ENCODE measurements at regions not wholly inside any gene's neighbourhood (a gene's known extent, or its start where the extent isn't known, plus 50 kb on each side); places are given as distances from the start of the nearest gene placed in this dataset.

DNA sequence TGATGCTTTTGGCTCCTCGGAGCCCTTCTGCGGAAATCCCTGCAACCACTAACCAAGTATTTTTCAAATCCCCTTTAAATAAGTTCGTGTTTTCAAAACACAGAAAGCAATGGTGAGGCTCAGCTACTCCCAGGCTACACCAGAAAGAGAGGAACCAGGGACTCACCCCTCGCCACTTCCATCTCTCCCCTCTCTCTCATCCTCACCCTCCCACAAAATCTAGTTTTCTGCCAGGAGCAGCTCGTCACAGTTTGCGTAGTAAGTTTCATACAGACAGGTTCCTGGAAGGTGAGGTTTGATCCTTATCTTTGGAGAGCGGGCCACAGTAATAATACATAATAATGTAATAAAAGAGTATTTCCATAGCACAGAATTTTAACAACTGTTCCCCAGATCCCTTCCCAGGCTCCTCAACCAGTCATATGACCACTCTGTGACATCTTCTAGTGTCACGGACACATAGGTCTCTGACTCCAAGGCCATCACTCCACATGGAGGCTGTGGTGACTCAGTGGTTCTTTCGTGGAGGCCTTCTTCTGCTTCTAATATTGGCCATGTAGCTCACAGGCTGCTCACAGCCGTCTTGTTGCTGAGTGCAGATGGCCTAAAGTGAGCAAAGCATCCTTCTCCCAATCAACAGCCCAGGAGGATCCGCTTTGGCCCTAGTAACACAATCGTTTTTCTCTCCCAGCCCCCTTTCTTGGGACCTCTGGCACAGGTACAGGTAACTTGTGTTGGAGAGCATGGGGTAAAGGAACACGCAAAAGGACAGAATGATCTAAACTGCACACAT, 295.7 kb downstream of the CDC5L start:
- Mint-ChIP-seq H3K4me3 (no peak overlapping the region), H3K36me3 (no peaks in the 10 kb centered on the region), H3K27ac (no peak overlapping the region)

DNA sequence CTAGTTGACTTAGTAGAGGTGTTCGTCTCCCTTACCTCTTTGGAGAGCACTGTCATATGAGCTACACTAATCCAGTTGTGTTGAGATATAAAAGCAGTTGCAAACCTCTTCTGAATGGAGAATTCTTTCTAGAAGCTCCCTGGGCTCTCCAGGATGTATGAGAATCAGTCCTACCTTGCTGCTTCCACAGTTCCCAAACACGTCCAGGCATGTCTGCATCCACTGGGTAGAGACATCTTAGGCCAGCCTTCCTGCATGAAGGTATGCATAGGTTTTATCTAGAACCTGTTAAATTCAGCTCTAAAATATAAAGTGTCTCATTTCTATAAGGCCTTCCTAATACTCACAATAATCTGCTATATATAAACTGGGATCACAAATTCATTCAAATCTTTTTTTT, 297.7 kb downstream of the CDC5L start:
- H3K27me3 Mint-ChIP-seq = peaks cover 2% of the 10 kb centered on the region
- DNase-seq (no peak), ATAC-seq (no peak)
- CTCF ChIA-PET = no interaction called here
- H3K4me1 Mint-ChIP-seq = peaks cover 2% of the 10 kb centered on the region
- no peak overlapping the region for H3K27ac Mint-ChIP-seq
- peaks cover 14% of the 10 kb centered on the region for H3K9me3 Mint-ChIP-seq (ENCODE audit: low read depth)
- H3K4me3 Mint-ChIP-seq = no peak overlapping the region
- H3K36me3 Mint-ChIP-seq = peaks cover 1% of the 10 kb centered on the region

More for the DNA sequence above, 295.7 kb downstream of the CDC5L start:
- DNase-seq = peak; percentile 9
- no peak for ATAC-seq
- H3K9me3 Mint-ChIP-seq (ENCODE audit: low read depth) = peaks cover 8% of the 10 kb centered on the region
- peaks cover 4% of the 10 kb centered on the region for H3K4me1 Mint-ChIP-seq
- peaks cover under 1% of the 10 kb centered on the region for H3K27me3 Mint-ChIP-seq
- CTCF ChIA-PET = no interaction called here

DNA sequence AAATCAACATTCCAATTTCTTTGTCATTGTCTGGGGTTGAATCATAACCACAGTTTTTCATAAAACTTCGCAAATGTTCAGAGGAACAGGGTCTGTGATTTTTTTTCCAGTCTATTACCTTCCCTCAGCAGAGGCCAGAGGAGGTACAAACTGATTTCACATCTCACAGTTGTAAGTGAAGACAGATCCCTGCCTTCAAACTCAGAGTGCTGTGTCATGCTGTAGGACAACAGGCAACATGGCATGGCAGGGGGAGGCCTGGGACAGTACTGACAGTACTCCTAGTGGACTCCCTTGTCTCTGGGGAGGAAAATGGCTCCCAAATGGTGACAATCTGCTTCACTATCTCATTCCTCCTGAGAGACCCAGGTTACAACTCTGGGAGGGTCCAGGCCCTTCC, 308.6 kb downstream of the CDC5L start:
- ATAC-seq (no peak), DNase-seq (no peak)
- no peaks in the 10 kb centered on the region for H3K9me3 Mint-ChIP-seq (ENCODE audit: low read depth)
- CTCF ChIA-PET = no interaction called here
- no peak overlapping the region for H3K27ac Mint-ChIP-seq
- H3K27me3 Mint-ChIP-seq = no peaks in the 10 kb centered on the region
- no peak overlapping the region for H3K4me3 Mint-ChIP-seq
- no peaks in the 10 kb centered on the region for H3K36me3 Mint-ChIP-seq
- no peaks in the 10 kb centered on the region for H3K4me1 Mint-ChIP-seq

DNA sequence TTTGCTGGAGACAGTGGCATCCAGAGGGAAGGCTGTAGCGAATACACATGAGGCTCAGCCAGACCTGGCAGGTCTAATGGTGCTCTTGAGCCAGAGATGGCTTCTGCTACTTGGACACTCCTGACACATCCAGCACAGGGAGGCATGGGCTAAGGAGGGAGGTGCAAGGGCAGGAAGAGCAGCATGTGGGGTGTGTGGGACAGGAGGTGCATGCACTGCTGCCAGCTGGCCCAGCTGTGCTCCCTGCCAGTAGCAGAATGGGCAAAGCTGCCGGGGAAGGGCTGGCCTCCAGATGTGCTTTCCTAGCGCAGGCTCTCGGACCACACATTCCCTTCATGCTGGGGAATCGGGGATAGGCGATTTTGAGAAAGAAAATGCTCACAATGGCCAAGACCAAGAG, 309.2 kb downstream of the CDC5L start:
- ATAC-seq (no peak), DNase-seq (no peak)
- Mint-ChIP-seq H3K4me1 (no peaks in the 10 kb centered on the region), H3K9me3 (ENCODE audit: low read depth) (no peaks in the 10 kb centered on the region), H3K36me3 (no peaks in the 10 kb centered on the region), H3K4me3 (no peak overlapping the region), H3K27me3 (no peaks in the 10 kb centered on the region), H3K27ac (no peak overlapping the region)
- CTCF ChIA-PET = no interaction called here

DNA sequence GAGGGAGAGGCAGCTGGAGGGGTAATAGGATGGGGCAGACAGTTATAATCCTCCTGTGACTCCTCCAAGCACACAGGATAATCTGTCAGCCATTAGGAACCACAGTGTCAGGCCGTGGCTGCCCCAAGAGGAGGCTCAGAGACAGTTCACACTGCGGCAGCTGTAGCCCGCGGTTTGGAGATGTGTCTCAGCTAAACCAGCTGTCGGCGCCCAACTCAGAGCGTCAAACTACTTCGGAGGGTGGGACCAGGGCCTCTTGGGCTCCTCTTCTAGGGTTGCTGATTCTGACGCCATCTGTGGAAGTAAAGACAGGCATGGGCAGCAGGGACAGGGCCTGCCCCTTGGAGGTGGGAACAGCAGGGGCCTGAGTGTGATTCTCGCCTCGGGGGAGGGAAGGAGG, 309.8 kb downstream of the CDC5L start:
- peaks cover 4% of the 10 kb centered on the region for H3K4me1 Mint-ChIP-seq
- H3K27me3 Mint-ChIP-seq = no peaks in the 10 kb centered on the region
- H3K4me3 Mint-ChIP-seq = no peak overlapping the region
- H3K36me3 Mint-ChIP-seq = no peaks in the 10 kb centered on the region
- H3K9me3 Mint-ChIP-seq (ENCODE audit: low read depth) = no peaks in the 10 kb centered on the region
- ATAC-seq (no peak), DNase-seq (no peak)
- CTCF ChIA-PET = no interaction called here
- no peak overlapping the region for H3K27ac Mint-ChIP-seq

DNA sequence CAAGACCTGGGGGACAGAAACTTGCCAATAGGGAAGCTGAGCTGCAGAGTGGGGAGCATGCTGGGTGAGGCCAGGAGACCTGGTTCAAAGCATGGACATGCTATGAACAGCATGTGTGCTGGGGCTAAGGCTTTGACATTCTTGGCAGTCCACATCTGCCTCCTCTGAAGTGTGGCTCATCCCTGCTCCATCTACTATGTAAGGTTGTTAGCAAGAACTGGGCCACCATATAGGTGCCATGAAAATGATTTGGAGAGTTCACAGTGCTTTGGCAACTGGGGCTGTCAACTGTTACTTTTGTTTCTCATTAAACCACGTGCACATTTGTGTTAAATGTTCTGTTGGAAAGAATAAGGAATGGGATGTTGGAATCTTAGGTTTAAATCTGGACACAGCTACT, 311.1 kb downstream of the CDC5L start:
- peaks cover 16% of the 10 kb centered on the region for H3K4me1 Mint-ChIP-seq
- ATAC-seq (no peak), DNase-seq (no peak)
- H3K27ac Mint-ChIP-seq = no peak overlapping the region
- no peaks in the 10 kb centered on the region for H3K36me3 Mint-ChIP-seq
- H3K9me3 Mint-ChIP-seq (ENCODE audit: low read depth) = no peaks in the 10 kb centered on the region
- no peaks in the 10 kb centered on the region for H3K27me3 Mint-ChIP-seq
- no peak overlapping the region for H3K4me3 Mint-ChIP-seq
- CTCF ChIA-PET = interaction anchor here (1.0 kb wide), 1 partner anchor 223 kb away, joined by 3 read pairs; no protein-coding TSS in a partner anchor

DNA sequence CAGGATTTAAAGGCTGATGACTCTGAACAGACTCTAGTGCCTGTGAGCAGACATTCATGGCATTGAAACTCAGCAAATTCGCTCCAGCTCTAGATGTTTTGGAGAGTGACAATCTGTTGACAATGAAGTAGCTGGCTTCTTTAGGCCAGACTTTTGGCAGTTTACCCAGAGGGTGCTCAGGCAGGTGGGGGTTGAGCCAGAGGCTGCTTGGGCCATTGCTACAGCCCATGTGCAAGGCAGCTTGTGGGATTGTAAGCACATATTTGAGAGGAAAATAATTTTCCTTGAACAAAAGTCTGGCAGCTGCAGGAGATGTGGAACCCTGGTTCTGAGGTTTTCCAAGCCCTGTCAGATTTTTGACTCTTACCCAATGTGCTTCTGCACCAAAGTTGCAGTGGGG, 311.6 kb downstream of the CDC5L start:
- Mint-ChIP-seq H3K36me3 (peaks cover 4% of the 10 kb centered on the region), H3K4me3 (no peak overlapping the region), H3K27ac (no peak overlapping the region), H3K9me3 (ENCODE audit: low read depth) (no peaks in the 10 kb centered on the region), H3K4me1 (peaks cover 20% of the 10 kb centered on the region), H3K27me3 (no peaks in the 10 kb centered on the region)
- ATAC-seq (no peak), DNase-seq (no peak)
- CTCF ChIA-PET = interaction anchor here (1.0 kb wide), 1 partner anchor 224 kb away, joined by 3 read pairs; no protein-coding TSS in a partner anchor

DNA sequence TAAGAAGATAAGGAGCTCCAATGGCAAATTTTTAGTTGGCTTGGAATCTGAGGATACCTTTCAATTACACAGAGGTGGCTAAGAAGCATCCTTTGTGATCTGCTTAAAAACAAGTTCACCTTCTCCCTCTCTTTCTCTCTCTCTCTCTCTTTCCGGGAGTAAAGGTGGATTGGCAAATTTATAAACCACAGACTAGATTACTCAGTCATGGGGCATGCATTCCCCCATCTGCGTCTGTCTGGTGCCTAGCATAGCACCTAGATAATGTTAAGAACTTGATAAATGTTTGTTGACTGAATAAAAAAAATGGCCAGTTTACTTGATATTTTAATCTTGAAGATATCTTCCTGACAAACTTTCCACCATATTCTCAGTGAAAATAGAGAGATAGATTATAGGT, 312.3 kb downstream of the CDC5L start:
- H3K4me3 Mint-ChIP-seq = no peak overlapping the region
- H3K9me3 Mint-ChIP-seq (ENCODE audit: low read depth) = peaks cover under 1% of the 10 kb centered on the region
- H3K36me3 Mint-ChIP-seq = peaks cover 8% of the 10 kb centered on the region
- CTCF ChIA-PET = no interaction called here
- no peak for ATAC-seq
- H3K27ac Mint-ChIP-seq = no peak overlapping the region
- H3K4me1 Mint-ChIP-seq = peaks cover 27% of the 10 kb centered on the region
- DNase-seq = no peak
- no peaks in the 10 kb centered on the region for H3K27me3 Mint-ChIP-seq

DNA sequence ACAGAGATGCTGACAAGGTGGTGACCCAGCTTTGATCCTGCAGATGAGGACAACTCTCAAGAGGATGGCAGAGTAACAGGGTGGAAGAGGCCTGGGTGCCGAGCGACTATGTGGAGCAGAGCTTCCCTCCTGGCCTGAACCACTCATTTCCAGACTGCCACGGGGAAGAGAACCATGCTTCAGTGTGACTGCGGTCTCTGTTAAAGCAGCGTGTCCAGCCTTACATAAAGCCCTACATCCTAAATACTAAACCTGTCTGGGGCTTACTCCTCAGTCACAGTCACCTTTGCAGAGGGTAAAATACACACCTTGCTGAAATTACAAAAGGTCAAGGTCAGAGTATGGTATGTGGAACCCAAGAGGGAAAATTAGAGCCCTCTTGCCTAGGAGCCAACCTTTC, 312.9 kb downstream of the CDC5L start:
- Mint-ChIP-seq H3K9me3 (ENCODE audit: low read depth) (peaks cover 3% of the 10 kb centered on the region), H3K36me3 (peaks cover 10% of the 10 kb centered on the region), H3K4me3 (no peak overlapping the region), H3K27ac (no peak overlapping the region), H3K4me1 (peaks cover 31% of the 10 kb centered on the region), H3K27me3 (no peaks in the 10 kb centered on the region)
- CTCF ChIA-PET = no interaction called here
- DNase-seq (no peak), ATAC-seq (no peak)

DNA sequence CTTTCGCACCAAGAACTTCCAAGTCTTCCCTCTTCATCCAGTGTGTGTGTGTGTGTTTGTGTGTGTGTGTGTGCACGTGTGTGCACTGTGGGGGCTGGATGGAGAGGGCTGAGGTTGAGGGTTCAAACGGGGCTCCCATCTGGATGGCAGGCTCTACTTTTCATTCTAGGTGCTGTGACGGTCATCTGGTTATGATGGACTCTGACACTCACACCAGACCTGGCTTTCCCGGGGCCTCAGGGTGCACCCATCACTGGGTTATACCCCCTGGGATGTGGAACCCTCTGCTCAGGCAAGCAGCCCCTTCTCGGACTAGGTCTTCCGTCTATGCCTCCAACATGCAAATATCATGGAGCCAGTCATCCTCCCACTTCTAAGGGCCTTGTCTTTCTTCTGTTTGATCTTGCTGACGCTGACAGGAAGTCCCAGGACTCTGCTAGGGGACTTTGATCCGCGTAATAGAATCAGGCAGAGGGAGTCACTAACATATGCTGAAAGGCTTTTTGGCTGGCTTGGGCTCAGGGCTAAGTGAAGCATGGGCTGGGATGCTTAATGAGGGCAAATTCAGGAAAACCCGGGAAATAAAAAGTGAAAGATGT, 313.6 kb downstream of the CDC5L start:
- H3K27me3 Mint-ChIP-seq = no peaks in the 10 kb centered on the region
- no peak overlapping the region for H3K4me3 Mint-ChIP-seq
- CTCF ChIA-PET = no interaction called here
- H3K4me1 Mint-ChIP-seq = peaks cover 34% of the 10 kb centered on the region
- no peak overlapping the region for H3K27ac Mint-ChIP-seq
- H3K36me3 Mint-ChIP-seq = peaks cover 10% of the 10 kb centered on the region
- no peak for ATAC-seq
- no peak for DNase-seq
- peaks cover 7% of the 10 kb centered on the region for H3K9me3 Mint-ChIP-seq (ENCODE audit: low read depth)

DNA sequence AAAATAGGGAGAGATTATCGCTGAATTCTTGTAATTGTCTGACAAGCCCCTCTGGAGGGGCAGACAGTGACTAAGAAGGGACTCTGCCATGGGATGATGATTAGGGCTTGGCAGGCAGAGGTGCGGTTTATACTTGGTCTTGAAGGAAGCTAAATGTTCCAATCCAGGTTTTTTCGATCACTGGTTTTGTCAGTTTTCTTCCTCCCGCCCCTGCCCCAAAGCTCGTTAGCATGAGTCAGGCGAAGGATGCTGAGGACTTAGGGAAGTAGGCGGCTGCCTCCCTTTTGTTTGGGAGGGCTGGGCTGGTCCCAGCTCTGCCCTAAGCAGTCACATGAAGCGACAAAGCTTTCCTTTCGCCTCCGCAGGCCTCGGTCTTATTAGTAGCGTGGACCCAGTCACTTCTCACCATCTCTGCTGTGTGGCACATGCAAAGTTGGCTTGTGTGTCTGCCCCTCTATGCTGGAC, 314.2 kb downstream of the CDC5L start:
- CTCF ChIA-PET = no interaction called here
- H3K9me3 Mint-ChIP-seq (ENCODE audit: low read depth) = peaks cover 7% of the 10 kb centered on the region
- no peak overlapping the region for H3K4me3 Mint-ChIP-seq

DNA sequence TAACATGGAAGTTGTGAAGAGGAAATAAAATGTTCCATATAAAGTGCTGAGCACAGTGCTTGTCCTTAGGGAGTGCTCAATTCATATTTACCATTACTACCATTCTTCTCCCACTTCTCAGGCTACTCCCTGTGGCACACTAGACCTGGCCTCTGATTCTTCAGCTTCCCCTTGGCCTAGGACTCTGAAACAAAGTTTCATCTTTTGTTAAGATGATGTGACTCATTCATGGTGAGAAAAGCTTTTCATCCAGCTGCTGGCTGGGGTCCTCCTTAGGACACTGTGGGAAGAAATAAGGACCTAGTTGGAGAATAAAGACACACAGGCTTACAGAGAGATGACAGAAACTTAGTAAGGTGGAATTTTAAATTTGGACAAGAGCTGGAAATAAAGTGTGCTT, 314.8 kb downstream of the CDC5L start:
- H3K27me3 Mint-ChIP-seq = no peaks in the 10 kb centered on the region
- no peak overlapping the region for H3K27ac Mint-ChIP-seq
- ATAC-seq = no peak
- CTCF ChIA-PET = no interaction called here
- H3K4me3 Mint-ChIP-seq = no peak overlapping the region
- peaks cover 7% of the 10 kb centered on the region for H3K9me3 Mint-ChIP-seq (ENCODE audit: low read depth)
- DNase-seq = no peak
- peaks cover 10% of the 10 kb centered on the region for H3K36me3 Mint-ChIP-seq
- peaks cover 34% of the 10 kb centered on the region for H3K4me1 Mint-ChIP-seq

More for the DNA sequence above, 314.2 kb downstream of the CDC5L start:
- DNase-seq (no peak), ATAC-seq (no peak)
- Mint-ChIP-seq H3K27ac (no peak overlapping the region), H3K36me3 (peaks cover 10% of the 10 kb centered on the region), H3K27me3 (no peaks in the 10 kb centered on the region), H3K4me1 (peaks cover 34% of the 10 kb centered on the region)

DNA sequence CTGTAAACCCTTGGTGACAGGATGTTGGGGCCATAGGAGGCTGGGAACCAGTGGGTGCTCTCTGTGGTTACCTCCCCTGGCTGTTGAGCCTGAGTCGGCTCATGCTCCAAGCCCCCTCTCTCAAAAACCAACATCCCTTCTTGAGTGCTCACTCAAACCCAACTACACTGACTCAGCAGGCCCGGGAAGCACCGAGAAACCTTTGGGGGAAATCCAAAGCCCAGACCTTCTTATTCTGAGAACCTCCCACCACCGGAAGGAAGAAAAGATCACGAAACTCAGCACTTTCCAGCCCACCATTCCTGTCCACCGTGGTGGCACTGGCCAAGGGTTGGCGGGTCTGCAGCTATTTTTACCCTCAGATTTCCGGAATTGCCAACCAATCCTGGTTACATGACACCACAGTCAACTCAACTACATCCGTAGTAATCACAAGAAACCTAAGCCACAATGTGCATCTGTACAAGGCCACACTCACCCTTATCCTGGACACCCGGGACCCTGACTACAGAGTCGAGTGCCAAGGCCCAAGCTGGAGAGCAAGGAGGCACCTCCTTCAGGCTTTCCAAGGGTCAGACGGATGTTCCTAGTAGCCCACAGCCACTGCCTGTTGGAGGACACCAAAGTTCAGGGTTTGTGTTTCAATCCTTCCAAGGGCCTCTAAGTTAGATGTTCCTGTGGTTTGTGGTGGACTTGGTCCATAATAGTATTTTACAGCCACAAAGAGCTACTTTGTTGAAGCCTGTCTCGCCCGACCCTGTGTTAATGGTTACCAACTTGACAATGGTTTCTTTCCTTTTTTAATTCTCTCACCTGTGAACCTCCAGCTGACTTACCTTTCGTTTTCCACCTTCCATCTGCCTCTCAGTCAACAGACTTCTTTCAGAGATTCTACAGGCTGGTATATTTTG, 317.0 kb downstream of the CDC5L start:
- CTCF ChIA-PET = interaction anchor here (1.4 kb wide), 1 partner anchor 49 kb away, joined by 3 read pairs; no protein-coding TSS in a partner anchor
- peak overlapping the region; percentile 76 for H3K27ac Mint-ChIP-seq
- DNase-seq (peak; percentile 80), ATAC-seq (peak; percentile 80)
- no peaks in the 10 kb centered on the region for H3K27me3 Mint-ChIP-seq
- H3K4me1 Mint-ChIP-seq = peaks cover 37% of the 10 kb centered on the region
- H3K36me3 Mint-ChIP-seq = peaks cover 14% of the 10 kb centered on the region
- H3K9me3 Mint-ChIP-seq (ENCODE audit: low read depth) = peaks cover 10% of the 10 kb centered on the region
- H3K4me3 Mint-ChIP-seq = no peak overlapping the region
